VCaP (cell line): ENCODE measurements at regions not wholly inside any gene's neighbourhood (a gene's known extent, or its start where the extent isn't known, plus 50 kb on each side); places are given as distances from the start of the nearest gene placed in this dataset.

Source experiments
- H3K27ac ChIP-seq: fragments of 450-650 bp; 2 replicates; pipeline ENCODE4 v1.5.1; 2017
- TF ChIP-seq, protein P1 (sequence below): fragments of 450-650 bp; conservative IDR thresholded peaks from 2 replicates; pipeline ENCODE4 v1.5.1; 2017; ENCODE audit warnings: mild to moderate bottlenecking, moderate library complexity

DNA sequence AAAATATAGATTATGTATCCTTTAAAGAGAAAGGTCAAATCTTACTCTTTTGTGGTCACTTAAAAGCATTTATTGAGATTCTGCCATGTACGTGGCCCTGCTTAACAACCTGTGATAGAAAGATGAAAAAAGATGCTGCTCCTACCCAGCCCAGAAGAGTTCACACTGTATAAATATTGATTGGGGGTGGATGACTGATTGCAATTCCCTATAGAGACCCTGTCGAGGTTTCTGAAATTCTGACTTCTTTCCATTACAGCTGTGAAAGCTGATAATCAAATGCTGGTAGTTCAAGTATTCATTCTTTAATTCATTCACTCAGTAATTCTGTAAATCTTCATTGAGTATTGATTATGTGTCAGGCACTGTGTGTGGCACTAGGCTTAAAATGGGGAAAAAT, 114.1 kb upstream of the CHL1 start:
- no peak overlapping the region for H3K27ac ChIP-seq
- TF ChIP-seq, protein P1, sequence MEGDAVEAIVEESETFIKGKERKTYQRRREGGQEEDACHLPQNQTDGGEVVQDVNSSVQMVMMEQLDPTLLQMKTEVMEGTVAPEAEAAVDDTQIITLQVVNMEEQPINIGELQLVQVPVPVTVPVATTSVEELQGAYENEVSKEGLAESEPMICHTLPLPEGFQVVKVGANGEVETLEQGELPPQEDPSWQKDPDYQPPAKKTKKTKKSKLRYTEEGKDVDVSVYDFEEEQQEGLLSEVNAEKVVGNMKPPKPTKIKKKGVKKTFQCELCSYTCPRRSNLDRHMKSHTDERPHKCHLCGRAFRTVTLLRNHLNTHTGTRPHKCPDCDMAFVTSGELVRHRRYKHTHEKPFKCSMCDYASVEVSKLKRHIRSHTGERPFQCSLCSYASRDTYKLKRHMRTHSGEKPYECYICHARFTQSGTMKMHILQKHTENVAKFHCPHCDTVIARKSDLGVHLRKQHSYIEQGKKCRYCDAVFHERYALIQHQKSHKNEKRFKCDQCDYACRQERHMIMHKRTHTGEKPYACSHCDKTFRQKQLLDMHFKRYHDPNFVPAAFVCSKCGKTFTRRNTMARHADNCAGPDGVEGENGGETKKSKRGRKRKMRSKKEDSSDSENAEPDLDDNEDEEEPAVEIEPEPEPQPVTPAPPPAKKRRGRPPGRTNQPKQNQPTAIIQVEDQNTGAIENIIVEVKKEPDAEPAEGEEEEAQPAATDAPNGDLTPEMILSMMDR: no peak

DNA sequence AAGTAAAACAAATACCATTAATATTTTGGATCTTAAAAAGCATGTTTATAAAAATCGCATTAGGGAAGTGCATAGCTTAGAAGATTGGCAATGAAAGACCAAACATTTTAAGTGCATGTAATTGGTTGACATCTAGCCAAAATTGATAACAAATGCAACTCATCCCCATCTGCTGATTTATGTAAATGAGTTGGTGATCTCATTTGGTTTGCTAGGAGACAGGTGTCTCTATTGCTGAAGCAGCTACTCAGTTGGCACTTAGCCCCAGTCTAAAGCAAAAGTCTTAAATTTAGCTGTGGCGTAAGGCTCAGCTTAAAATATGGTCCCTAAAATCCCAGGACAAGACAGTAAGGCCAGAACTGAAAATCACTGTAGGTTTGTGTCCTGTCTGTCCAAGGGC, 113.5 kb upstream of the CHL1 start:
- TF ChIP-seq, protein P1: no peak
- H3K27ac ChIP-seq: no peak overlapping the region

DNA sequence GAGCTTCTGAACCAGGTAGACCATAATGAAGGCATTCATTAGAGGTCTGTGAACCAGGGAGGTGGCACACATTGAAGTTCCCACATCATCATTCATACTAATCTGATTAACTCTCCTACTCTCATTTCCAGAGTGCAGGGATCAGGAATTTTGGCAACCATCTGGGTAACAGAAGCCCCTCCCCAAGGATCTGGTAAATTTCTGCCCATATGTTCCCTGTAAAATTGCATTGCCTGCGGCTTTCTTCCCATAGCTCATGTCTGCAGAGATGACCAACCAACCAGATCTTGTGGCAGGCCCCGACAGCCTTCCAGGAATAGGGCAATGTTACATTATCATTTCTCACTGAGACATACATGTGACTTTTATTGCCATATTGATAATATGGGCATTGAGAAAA, 111.4 kb upstream of the CHL1 start:
- H3K27ac ChIP-seq: no peak overlapping the region
- TF ChIP-seq, protein P1: no peak

DNA sequence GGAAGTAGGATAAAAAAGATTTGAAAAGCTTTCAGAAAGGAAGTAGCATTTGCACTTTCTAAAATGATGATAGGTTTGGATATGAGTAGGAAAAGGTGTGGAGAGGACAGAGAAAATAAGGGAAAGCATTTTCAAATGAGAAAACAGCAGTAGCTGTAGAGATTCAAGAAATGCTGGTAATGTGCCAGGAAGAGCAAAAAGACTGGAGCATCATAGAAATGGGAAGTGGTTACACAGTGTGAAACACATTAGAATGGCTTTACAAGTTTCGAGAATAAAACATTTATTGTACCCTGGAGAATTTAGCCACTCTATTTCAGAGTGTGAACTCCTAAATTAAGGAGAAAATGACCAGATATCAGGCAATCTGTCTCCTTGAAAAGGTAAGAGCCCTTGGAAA, 108.3 kb upstream of the CHL1 start:
- no peak overlapping the region for H3K27ac ChIP-seq
- TF ChIP-seq, protein P1: no peak

DNA sequence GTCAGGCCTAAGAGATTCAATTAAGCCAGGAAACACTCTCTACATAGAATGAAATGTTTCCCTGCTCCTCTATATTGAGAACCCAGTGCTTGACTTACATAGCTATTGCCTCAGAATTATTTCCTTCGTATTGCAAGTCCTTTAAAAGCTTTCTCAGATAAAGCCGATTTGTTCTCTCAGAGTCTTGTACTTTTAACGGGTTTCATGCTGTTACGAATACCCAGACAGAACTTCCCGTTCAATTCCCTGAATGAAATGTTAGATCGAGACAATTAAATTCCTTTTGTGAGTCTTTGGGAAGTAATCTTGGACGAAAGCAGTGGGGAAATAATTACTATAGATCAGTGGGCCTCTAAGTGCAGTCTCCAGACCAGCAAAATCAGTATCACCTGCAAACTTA, 102.8 kb upstream of the CHL1 start:
- TF ChIP-seq, protein P1: no peak
- no peak overlapping the region for H3K27ac ChIP-seq

DNA sequence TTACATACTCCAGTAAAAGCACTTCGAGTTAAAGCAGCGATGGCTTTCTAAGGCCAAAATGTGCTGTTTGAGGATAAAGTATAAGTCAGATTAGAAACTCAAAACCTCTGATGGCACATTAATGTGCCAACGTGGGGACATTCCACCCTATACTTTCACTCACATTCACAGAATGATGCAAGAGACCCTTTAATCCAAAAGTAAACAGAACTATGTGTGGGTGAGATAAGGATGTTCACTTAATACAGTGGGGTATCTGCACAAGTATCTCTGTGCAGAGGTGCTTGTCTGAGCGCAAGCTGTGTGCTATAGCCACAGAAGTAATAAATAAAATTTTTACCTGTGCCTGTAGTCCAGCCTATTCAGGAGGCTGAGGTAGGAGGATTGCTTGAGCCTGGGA, 100.3 kb upstream of the CHL1 start:
- TF ChIP-seq, protein P1: no peak
- H3K27ac ChIP-seq: no peak overlapping the region

DNA sequence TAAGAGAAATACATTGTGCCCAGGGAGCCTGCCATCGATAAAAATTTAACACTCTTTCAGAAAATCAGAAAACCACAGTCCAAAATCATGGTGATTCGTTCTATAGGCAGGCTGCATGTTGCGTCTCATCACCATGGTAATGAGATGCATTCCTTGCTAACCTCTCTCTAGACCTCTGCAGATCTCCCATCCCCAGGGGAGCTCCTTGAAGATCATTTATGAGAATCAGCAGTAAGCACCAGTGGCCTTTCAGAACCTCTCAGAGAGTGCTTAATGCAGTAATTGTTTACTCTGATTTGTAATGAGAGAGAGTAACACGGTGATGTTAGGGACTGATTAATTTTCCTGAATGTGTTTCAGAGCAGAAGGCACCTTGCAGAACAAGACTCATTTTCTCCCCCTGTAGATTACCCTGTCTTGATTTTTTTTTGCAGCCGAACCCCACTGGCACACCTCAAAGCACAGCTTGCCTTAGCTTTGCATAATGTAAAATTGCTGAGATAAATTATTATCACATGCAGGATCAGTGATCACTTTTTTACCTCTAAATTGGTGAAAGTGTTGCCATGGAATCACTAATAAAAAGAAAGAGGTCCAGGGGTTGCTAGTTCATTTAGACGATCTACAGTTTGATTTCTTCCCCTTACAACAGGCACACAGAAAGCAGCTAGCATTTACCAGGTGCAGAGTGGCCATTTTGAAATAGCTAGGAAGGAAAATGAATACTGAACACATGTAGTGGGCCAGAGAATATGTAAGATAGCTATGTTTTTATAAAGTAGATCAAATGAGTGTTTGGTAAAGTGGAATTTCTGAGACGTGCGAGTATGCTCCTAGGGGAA, 98.9 kb upstream of the CHL1 start:
- TF ChIP-seq, protein P1: no peak
- H3K27ac ChIP-seq: no peak overlapping the region
